C4-2B (cell line): ENCODE measurements at regions not wholly inside any gene's neighbourhood (a gene's known extent, or its start where the extent isn't known, plus 50 kb on each side); places are given as distances from the start of the nearest gene placed in this dataset.

Experiments used
- CTCF ChIP-seq: fragments of 450-650 bp; conservative IDR thresholded peaks from 2 replicates; pipeline ENCODE4 v1.5.1; 2017; ENCODE audit warnings: mild to moderate bottlenecking
- ZFX ChIP-seq: fragments of 450-650 bp; IDR thresholded peaks from 2 replicates; pipeline ENCODE4 v1.6.1; 2017

DNA sequence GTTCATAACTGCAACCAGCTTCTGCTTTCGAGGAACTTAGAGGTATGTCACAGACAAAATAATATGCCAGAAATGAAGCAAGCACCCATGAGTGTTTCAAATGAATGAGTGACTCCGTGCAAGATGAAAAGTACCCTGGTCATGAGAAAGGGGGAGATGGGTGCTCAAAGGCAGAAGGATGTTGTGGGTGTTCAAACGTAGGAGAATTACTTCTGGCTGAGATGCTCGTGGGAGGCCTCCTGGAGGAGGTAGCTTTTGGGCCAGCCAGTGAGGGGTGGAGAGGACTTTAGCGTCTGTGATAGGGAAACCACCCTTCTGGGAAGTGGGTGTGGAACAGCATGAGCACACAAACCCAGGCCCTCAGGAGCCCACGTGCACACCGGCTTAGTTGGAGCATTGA is 113.8 kb downstream of the SYF2 start:
- TF ChIP-seq CTCF = no peak
- no peak for TF ChIP-seq ZFX
